Panc1 (cell line): ENCODE measurements at regions not wholly inside any gene's neighbourhood (a gene's known extent, or its start where the extent isn't known, plus 50 kb on each side); places are given as distances from the start of the nearest gene placed in this dataset.

ENCODE experiments used
- ATAC-seq: fragments of 200-7000 bp; cut with Tn5 transposase; 2 replicates; pipeline ENCODE4 v1.9.1; 2020; ENCODE audit warnings: mild to moderate bottlenecking, moderate library complexity
- BruUV-seq: library from RNA; stranded (reverse); fragments of 400-500 nt; replicated peaks from 2 replicates; lab custom pipeline; 2021; lab: Mats Ljungman, UMichigan
- CTCF ChIA-PET: fragments of 300-600 bp; sonication (Branson Sonifier 250); formaldehyde crosslinking; loops from one replicate; lab custom pipeline; 2022; ENCODE audit warnings: antibody characterized with exemption; lab: Charles Lee
- POLR2A ChIA-PET: fragments of 300-600 bp; sonication (Branson Sonifier 250); formaldehyde crosslinking; loops from one replicate; lab custom pipeline; 2022; ENCODE audit warnings: antibody characterized with exemption; lab: Charles Lee
- DNase-seq: peaks from one replicate; pipeline ENCODE4 v3.0.0-alpha.2; 2010; ENCODE audit warnings: low read depth, low spot score
- H3K27ac ChIP-seq: 2 replicates; pipeline ENCODE4 v1.5.1; 2011; ENCODE audit warnings: mild to moderate bottlenecking, low read length, inconsistent platforms
- H3K27me3 ChIP-seq: fragments of 200-500 bp; sonication (Bioruptor generic); 2 replicates; pipeline ENCODE4 v1.6.0; 2014; ENCODE audit warnings: low read length, inconsistent platforms; ENCODE audit not compliant: control insufficient read depth, insufficient read depth
- H3K36me3 ChIP-seq: fragments of 200-500 bp; sonication (Bioruptor generic); 2 replicates; pipeline ENCODE4 v1.5.1; 2014; ENCODE audit warnings: inconsistent platforms, mild to moderate bottlenecking, low read length, moderate library complexity; ENCODE audit not compliant: control insufficient read depth, insufficient read depth
- H3K4me1 ChIP-seq: 2 replicates; pipeline ENCODE4 v1.5.1; 2011; ENCODE audit warnings: inconsistent platforms, mild to moderate bottlenecking, low read length, moderate library complexity; ENCODE audit not compliant: control insufficient read depth, insufficient read depth
- H3K4me3 ChIP-seq, 2 experiments: 2 replicates each; pipeline ENCODE4 v1.5.1; 2011 to 2012; ENCODE audit warnings: low read depth in 2 of 2, low read length in 2 of 2, mild to moderate bottlenecking in 2 of 2, inconsistent platforms in 1 of 2, moderate library complexity in 1 of 2
- H3K9me3 ChIP-seq: fragments of 200-500 bp; sonication (Bioruptor generic); 2 replicates; pipeline ENCODE4 v1.5.1; 2014; ENCODE audit warnings: low read depth, mild to moderate bottlenecking, inconsistent platforms, low read length, moderate library complexity; ENCODE audit not compliant: control insufficient read depth, insufficient read depth
- CTCF ChIP-seq: fragments of 450-650 bp; IDR thresholded peaks from 2 replicates; pipeline ENCODE4 v1.5.1; 2017; ENCODE audit warnings: mild to moderate bottlenecking
- POLR2AphosphoS5 ChIP-seq: IDR thresholded peaks from 2 replicates; pipeline ENCODE4 v1.6.1; 2012; ENCODE audit warnings: mild to moderate bottlenecking, low read depth, low read length, moderate library complexity
- REST ChIP-seq, 2 experiments: IDR thresholded peaks; 2 replicates each; pipeline ENCODE4 v1.6.1; 2011 to 2012; ENCODE audit warnings: low read depth in 2 of 2, control low read depth in 1 of 2, low read length in 1 of 2, mild to moderate bottlenecking in 1 of 2, moderate library complexity in 1 of 2; ENCODE audit not compliant: insufficient read depth in 1 of 2
- SIN3A ChIP-seq: IDR thresholded peaks from 2 replicates; pipeline ENCODE4 v1.6.1; 2012; ENCODE audit warnings: low read depth, mild to moderate bottlenecking, low read length, moderate library complexity, borderline replicate concordance; ENCODE audit not compliant: insufficient read depth
- TCF7L2 ChIP-seq: IDR thresholded peaks from 2 replicates; pipeline ENCODE4 v1.6.1; 2011; ENCODE audit warnings: mild to moderate bottlenecking, low read depth, low read length, inconsistent platforms
- in situ Hi-C: cut with HindIII; loops from 2 replicates; pipeline ENCODE4 v1.10.0; 2016; ENCODE audit warnings: low sequenced_read_pairs, low pct_unique_long_range_greater_than_20kb
- intact Hi-C: fragments of 100-400 bp; cut with micrococcal nuclease; formaldehyde crosslinking; loops from one replicate; pipeline ENCODE4 v1.10.0; 2022; ENCODE audit not compliant: unreplicated experiment

DNA sequence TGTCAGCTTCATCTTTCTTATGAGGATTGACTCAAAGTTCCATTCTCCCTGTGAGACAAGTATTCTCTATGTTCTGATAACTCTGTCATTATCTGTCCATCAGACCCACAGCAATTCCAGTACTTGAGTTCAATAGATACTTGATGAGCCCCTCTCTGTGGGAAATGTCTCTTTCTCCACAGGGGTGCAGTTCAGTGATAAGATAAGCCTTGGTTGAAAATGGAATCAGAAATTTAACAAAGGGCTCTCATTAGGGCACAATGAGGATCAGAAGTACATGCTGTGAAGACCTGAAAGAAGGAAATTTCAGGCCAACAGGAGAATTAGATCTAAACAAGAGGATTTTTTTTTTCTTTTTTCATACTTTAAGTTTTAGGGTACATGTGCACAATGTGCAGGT, 737.3 kb downstream of the MTRR start:
- in situ Hi-C loops: no loop called here
- intact Hi-C loops: no loop called here
- no TSS peak for BruUV-seq
- no peak overlapping the region for H3K4me3 ChIP-seq
- DNase-seq (no peak), ATAC-seq (no peak)
- TF ChIP-seq REST (IDR thresholded peaks at IDR 0.05; ENCODE audit: insufficient read depth in 1 of 2, low read depth in 2 of 2, low read length in 1 of 2) (no peak), SIN3A (no peak), POLR2AphosphoS5 (no peak), TCF7L2 (no peak), CTCF (no peak)
- H3K9me3 ChIP-seq: no peaks in the 10 kb centered on the region
- POLR2A ChIA-PET: no interaction called here
- H3K36me3 ChIP-seq: no peaks in the 10 kb centered on the region
- CTCF ChIA-PET: no interaction called here
- H3K27ac ChIP-seq: no peak overlapping the region
- H3K27me3 ChIP-seq: no peaks in the 10 kb centered on the region
- H3K4me1 ChIP-seq: no peaks in the 10 kb centered on the region

DNA sequence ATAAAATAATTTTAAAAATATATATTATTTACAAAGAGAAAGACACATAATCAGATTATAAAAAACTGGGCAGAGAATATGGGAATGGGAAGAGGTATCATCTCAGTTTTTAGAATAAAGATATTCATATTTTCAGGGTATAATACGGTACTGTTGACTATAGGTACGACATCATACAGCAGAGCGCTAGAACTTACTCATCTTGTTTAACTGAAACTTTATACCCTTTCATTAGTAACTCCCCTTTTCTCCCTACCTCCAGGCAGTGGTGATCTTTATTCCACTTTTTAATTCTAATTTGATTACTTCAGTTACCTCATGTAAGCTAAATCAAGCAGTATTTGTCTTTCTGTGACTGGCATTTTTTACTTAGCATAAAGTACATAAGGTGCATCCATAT, 742.1 kb downstream of the MTRR start:
- POLR2A ChIA-PET: no interaction called here
- CTCF ChIA-PET: no interaction called here
- TF ChIP-seq REST (IDR thresholded peaks at IDR 0.05; ENCODE audit: insufficient read depth in 1 of 2, low read depth in 2 of 2, low read length in 1 of 2): no peak
- no peak for DNase-seq
- intact Hi-C loops (no loop called here), in situ Hi-C loops (no loop called here)
- Histone ChIP-seq H3K4me1 (no peaks in the 10 kb centered on the region), H3K4me3 (no peak overlapping the region), H3K9me3 (no peaks in the 10 kb centered on the region), H3K27me3 (no peaks in the 10 kb centered on the region), H3K36me3 (no peaks in the 10 kb centered on the region), H3K27ac (no peak overlapping the region)
- BruUV-seq: no TSS peak
- no peak for ATAC-seq
